Liver (tissue), 8 donors: ENCODE measurements at regions not wholly inside any gene's neighbourhood (a gene's known extent, or its start where the extent isn't known, plus 50 kb on each side); places are given as distances from the start of the nearest gene placed in this dataset.

Source experiments
- DNase-seq: peaks from one replicate; pipeline ENCODE4 v3.0.0-alpha.2; 2017; ENCODE audit warnings: low spot score
- H3K27ac ChIP-seq, 2 donors: one replicate each; pipeline ENCODE4 v1.7.0; 2013; ENCODE audit warnings: inconsistent platforms in 2 of 2, low read length in 2 of 2, control low read depth in 1 of 2, low read depth in 1 of 2, mild to moderate bottlenecking in 1 of 2
- H3K27me3 ChIP-seq, 4 donors: one replicate each; pipeline versions ENCODE4 v1.6.1 to v1.7.0; 2013; ENCODE audit warnings: low read length in 3 of 4, inconsistent platforms in 1 of 4, mild to moderate bottlenecking in 1 of 4, moderate library complexity in 1 of 4; ENCODE audit not compliant: control insufficient read depth in 4 of 4, insufficient read depth in 4 of 4
- H3K36me3 ChIP-seq, 4 donors: one replicate each; pipeline versions ENCODE4 v1.6.1 to v1.7.0; 2013; ENCODE audit warnings: low read length in 3 of 4, mild to moderate bottlenecking in 3 of 4, low read depth in 1 of 4, moderate library complexity in 1 of 4; ENCODE audit not compliant: control insufficient read depth in 4 of 4, insufficient read depth in 3 of 4
- H3K4me1 ChIP-seq, 4 donors: one replicate each; pipeline versions ENCODE4 v1.6.1 to v1.7.0; 2013; ENCODE audit warnings: low read length in 3 of 4, mild to moderate bottlenecking in 3 of 4, moderate library complexity in 1 of 4; ENCODE audit not compliant: control insufficient read depth in 4 of 4, insufficient read depth in 4 of 4
- H3K4me3 ChIP-seq, 3 donors: one replicate each; pipeline versions ENCODE4 v1.6.1 to v1.7.0; 2013; ENCODE audit warnings: low read length in 3 of 3, control low read depth in 1 of 3, low read depth in 1 of 3, mild to moderate bottlenecking in 1 of 3
- H3K9ac ChIP-seq, 2 donors: one replicate each; pipeline ENCODE4 v1.7.0; 2013; ENCODE audit warnings: low read length in 2 of 2, mild to moderate bottlenecking in 2 of 2, moderate library complexity in 2 of 2, control low read depth in 1 of 2, low read depth in 1 of 2
- H3K9me3 ChIP-seq, 4 donors: one replicate each; pipeline versions ENCODE4 v1.6.1 to v1.7.0; 2013; ENCODE audit warnings: low read length in 3 of 4; ENCODE audit not compliant: control insufficient read depth in 4 of 4
- ATF3 ChIP-seq: IDR thresholded peaks from 2 replicates; pipeline ENCODE4 v1.6.1; 2016; ENCODE audit warnings: antibody characterized with exemption
- CTCF ChIP-seq: fragments of 150-350 bp; IDR thresholded peaks from 2 replicates; pipeline ENCODE4 v1.5.1; 2017; ENCODE audit warnings: improper control_type of control experiment, low read depth, low read length; ENCODE audit not compliant: missing input control
- EGR1 ChIP-seq, 2 donors: IDR thresholded peaks; 2 replicates each; pipeline ENCODE4 v1.6.1; 2016 to 2018; ENCODE audit warnings: antibody characterized with exemption in 2 of 2, low read depth in 2 of 2
- FOXA1 ChIP-seq: IDR thresholded peaks from 2 replicates; pipeline ENCODE4 v1.6.1; 2016; ENCODE audit warnings: antibody characterized with exemption
- FOXA2 ChIP-seq: IDR thresholded peaks from 2 replicates; pipeline ENCODE4 v1.6.1; 2016; ENCODE audit warnings: antibody characterized with exemption
- GABPA ChIP-seq, 2 donors: IDR thresholded peaks in 1 of 2; conservative IDR thresholded peaks in 1 of 2; 2 replicates each; pipeline ENCODE4 v1.6.1; 2016; ENCODE audit warnings: antibody characterized with exemption in 2 of 2, mild to moderate bottlenecking in 1 of 2, moderate library complexity in 1 of 2
- HNF4A ChIP-seq, 2 donors: conservative IDR thresholded peaks; 2 replicates each; pipeline ENCODE4 v1.6.1; 2016; ENCODE audit warnings: antibody characterized with exemption in 2 of 2, mild to moderate bottlenecking in 2 of 2
- HNF4G ChIP-seq: IDR thresholded peaks from 2 replicates; pipeline ENCODE4 v1.6.1; 2016; ENCODE audit warnings: antibody characterized with exemption
- JUND ChIP-seq, 2 donors: IDR thresholded peaks; 2 replicates each; pipeline ENCODE4 v1.6.1; 2016; ENCODE audit warnings: antibody characterized with exemption in 2 of 2
- MAX ChIP-seq: IDR thresholded peaks from 2 replicates; pipeline ENCODE4 v1.6.1; 2016; ENCODE audit warnings: antibody characterized with exemption
- NR2F2 ChIP-seq: IDR thresholded peaks from 2 replicates; pipeline ENCODE4 v1.6.1; 2016; ENCODE audit warnings: antibody characterized with exemption
- RAD21 ChIP-seq, 2 donors: IDR thresholded peaks; 2 replicates each; pipeline ENCODE4 v1.6.1; 2016; ENCODE audit warnings: antibody characterized with exemption in 2 of 2, mild to moderate bottlenecking in 2 of 2
- REST ChIP-seq: IDR thresholded peaks from 2 replicates; pipeline ENCODE4 v1.6.1; 2016; ENCODE audit warnings: antibody characterized with exemption, mild to moderate bottlenecking
- RXRA ChIP-seq, 2 donors: IDR thresholded peaks; 2 replicates each; pipeline ENCODE4 v1.6.1; 2017 to 2018; ENCODE audit warnings: antibody characterized with exemption in 2 of 2, mild to moderate bottlenecking in 1 of 2
- SP1 ChIP-seq: IDR thresholded peaks from 2 replicates; pipeline ENCODE4 v1.6.1; 2018; ENCODE audit warnings: antibody characterized with exemption, mild to moderate bottlenecking
- TAF1 ChIP-seq: conservative IDR thresholded peaks from 2 replicates; pipeline ENCODE4 v1.6.1; 2016; ENCODE audit warnings: antibody characterized with exemption, mild to moderate bottlenecking
- YY1 ChIP-seq: IDR thresholded peaks from 2 replicates; pipeline ENCODE4 v1.6.1; 2016; ENCODE audit warnings: antibody characterized with exemption, mild to moderate bottlenecking
- ZBTB33 ChIP-seq: IDR thresholded peaks from 2 replicates; pipeline ENCODE4 v1.6.1; 2016; ENCODE audit warnings: antibody characterized with exemption
- WGBS: extraction: QIAGEN DNeasy Blood & Tissue Kit; methylation state at CpG from one replicate; pipeline ENCODE4 v1.1.7; 2013; 5-methylcytosine and 5-hydroxymethylcytosine counted together
- donor health status: healthy.
- donor health status: healthy.
- donor health status: healthy.
- donor health status: healthy.
- donor health status: healthy.

GRCh38 chr14:98171654-98172053, 1100.3 kb downstream of the BCL11B start:
- H3K4me1 ChIP-seq: no peaks in the 10 kb centered on the region
- 91% methylated on average over 3 of the region's 3 CpGs for WGBS
- no peak for DNase-seq
- H3K9me3 ChIP-seq: no peaks in the 10 kb centered on the region
- no peaks in the 10 kb centered on the region for H3K27me3 ChIP-seq
- no peak overlapping the region for H3K9ac ChIP-seq
- no peaks in the 10 kb centered on the region for H3K36me3 ChIP-seq
- H3K27ac ChIP-seq: no peak overlapping the region
- no peak for TF ChIP-seq HNF4G
- TF ChIP-seq REST: no peak
- TF ChIP-seq GABPA (IDR thresholded peaks at IDR 0.05 in 1 of 2, conservative IDR thresholded peaks at IDR 0.05 in 1 of 2): no peak
- no peak for TF ChIP-seq EGR1 (IDR thresholded peaks at IDR 0.05; ENCODE audit: low read depth in 2 of 2)
- no peak for TF ChIP-seq HNF4A (conservative IDR thresholded peaks at IDR 0.05)
- no peak for TF ChIP-seq ATF3
- no peak for TF ChIP-seq ZBTB33
- TF ChIP-seq YY1: no peak
- no peak for TF ChIP-seq SP1
- TF ChIP-seq RAD21 (IDR thresholded peaks at IDR 0.05): no peak
- TF ChIP-seq JUND (IDR thresholded peaks at IDR 0.05): no peak
- H3K4me3 ChIP-seq: no peak overlapping the region

- 84% methylated on average over 5 of the region's 5 CpGs for WGBS
- H3K4me3 ChIP-seq: no peak overlapping the region
- H3K27ac ChIP-seq: no peak overlapping the region
- H3K4me1 ChIP-seq: no peaks in the 10 kb centered on the region
- no peak for DNase-seq
- no peaks in the 10 kb centered on the region for H3K27me3 ChIP-seq
- no peak overlapping the region for H3K9ac ChIP-seq
- no peak for TF ChIP-seq ZBTB33
- TF ChIP-seq GABPA (IDR thresholded peaks at IDR 0.05 in 1 of 2, conservative IDR thresholded peaks at IDR 0.05 in 1 of 2): no peak
- TF ChIP-seq NR2F2: no peak
- TF ChIP-seq EGR1 (IDR thresholded peaks at IDR 0.05; ENCODE audit: low read depth in 2 of 2): no peak
- no peak for TF ChIP-seq HNF4G
- no peak for TF ChIP-seq YY1
- no peak for TF ChIP-seq ATF3
- no peak for TF ChIP-seq RXRA (IDR thresholded peaks at IDR 0.05)
- TF ChIP-seq SP1: no peak
- TF ChIP-seq FOXA2: no peak
- TF ChIP-seq JUND (IDR thresholded peaks at IDR 0.05): no peak
- no peak for TF ChIP-seq CTCF
- TF ChIP-seq FOXA1: no peak
- no peak for TF ChIP-seq MAX
- no peak for TF ChIP-seq RAD21 (IDR thresholded peaks at IDR 0.05)
- no peak for TF ChIP-seq TAF1
- no peaks in the 10 kb centered on the region for H3K36me3 ChIP-seq
- no peaks in the 10 kb centered on the region for H3K9me3 ChIP-seq
Measured at GRCh38 chr14:98172243-98172778, 1099.7 kb downstream of the BCL11B start.
